H9 (cell line): ENCODE measurements at regions not wholly inside any gene's neighbourhood (a gene's known extent, or its start where the extent isn't known, plus 50 kb on each side); places are given as distances from the start of the nearest gene placed in this dataset.

Experiments used
- DNase-seq: peaks from one replicate; pipeline ENCODE4 v3.0.0-alpha.2; 2017
- H2AFZ ChIP-seq: one replicate; pipeline ENCODE4 v1.6.1; 2013; ENCODE audit warnings: mild to moderate bottlenecking, low read length, control low read depth, moderate library complexity
- H2AK5ac ChIP-seq: 2 replicates; pipeline ENCODE4 v1.6.1; 2013; ENCODE audit warnings: low read length, control low read depth, mixed read lengths; ENCODE audit not compliant: insufficient read length
- H2BK120ac ChIP-seq: one replicate; pipeline ENCODE4 v1.6.1; 2013; ENCODE audit warnings: low read depth, mild to moderate bottlenecking, low read length, control low read depth, inconsistent platforms; ENCODE audit not compliant: poor library complexity, severe bottlenecking
- H2BK12ac ChIP-seq: 2 replicates; pipeline ENCODE4 v1.6.1; 2013; ENCODE audit warnings: low read length, control low read depth, mixed read lengths, low read depth; ENCODE audit not compliant: insufficient read length
- H2BK15ac ChIP-seq: 2 replicates; pipeline ENCODE4 v1.6.1; 2013; ENCODE audit warnings: low read depth, low read length, control low read depth
- H2BK20ac ChIP-seq: one replicate; pipeline ENCODE4 v1.6.1; 2013; ENCODE audit warnings: low read depth, mild to moderate bottlenecking, low read length, control low read depth, inconsistent platforms; ENCODE audit not compliant: poor library complexity, severe bottlenecking
- H2BK5ac ChIP-seq: 2 replicates; pipeline ENCODE4 v1.6.1; 2013; ENCODE audit warnings: low read length, control low read depth, mixed read lengths; ENCODE audit not compliant: insufficient read length
- H3K14ac ChIP-seq: 2 replicates; pipeline ENCODE4 v1.6.1; 2013; ENCODE audit warnings: low read length, control low read depth; ENCODE audit not compliant: insufficient read depth
- H3K18ac ChIP-seq: 2 replicates; pipeline ENCODE4 v1.6.1; 2013; ENCODE audit warnings: low read depth, mild to moderate bottlenecking, mixed read lengths, low read length, control low read depth; ENCODE audit not compliant: insufficient read length
- H3K23ac ChIP-seq: 2 replicates; pipeline ENCODE4 v1.6.1; 2013; ENCODE audit warnings: low read length, control low read depth, mixed read lengths, low read depth; ENCODE audit not compliant: insufficient read length
- H3K23me2 ChIP-seq: 2 replicates; pipeline ENCODE4 v1.6.1; 2013; ENCODE audit warnings: low read depth, mild to moderate bottlenecking, mixed read lengths, low read length, control low read depth; ENCODE audit not compliant: insufficient read length, poor library complexity, severe bottlenecking
- H3K27ac ChIP-seq: 2 replicates; pipeline ENCODE4 v1.5.1; 2013; ENCODE audit warnings: low read length, control low read depth, mixed read lengths, low read depth; ENCODE audit not compliant: insufficient read length
- H3K27me3 ChIP-seq: 2 replicates; pipeline ENCODE4 v1.6.1; 2013; ENCODE audit warnings: low read length, control low read depth, inconsistent platforms; ENCODE audit not compliant: insufficient read depth
- H3K4ac ChIP-seq: 2 replicates; pipeline ENCODE4 v1.6.1; 2013; ENCODE audit warnings: low read depth, mild to moderate bottlenecking, control low read depth, inconsistent platforms, low read length, moderate library complexity
- H3K4me1 ChIP-seq: 2 replicates; pipeline ENCODE4 v1.6.1; 2013; ENCODE audit warnings: low read length, control low read depth, inconsistent platforms; ENCODE audit not compliant: insufficient read depth
- H3K4me2 ChIP-seq: 2 replicates; pipeline ENCODE4 v1.6.1; 2013; ENCODE audit warnings: low read length, control low read depth, mixed read lengths; ENCODE audit not compliant: insufficient read length, insufficient read depth
- H3K56ac ChIP-seq: 2 replicates; pipeline ENCODE4 v1.6.1; 2013; ENCODE audit warnings: low read depth, mild to moderate bottlenecking, mixed read lengths, low read length, control low read depth; ENCODE audit not compliant: insufficient read length
- H3K79me1 ChIP-seq: 2 replicates; pipeline ENCODE4 v1.6.1; 2013; ENCODE audit warnings: low read depth, mild to moderate bottlenecking, moderate library complexity, low read length, control low read depth, inconsistent platforms; ENCODE audit not compliant: insufficient read depth, poor library complexity, severe bottlenecking
- H3K79me2 ChIP-seq: 2 replicates; pipeline ENCODE4 v1.6.1; 2013; ENCODE audit warnings: low read length, control low read depth, inconsistent platforms; ENCODE audit not compliant: insufficient read depth
- H3K9ac ChIP-seq: 2 replicates; pipeline ENCODE4 v1.6.1; 2013; ENCODE audit warnings: low read length, control low read depth, mixed read lengths; ENCODE audit not compliant: insufficient read length; ENCODE audit errors: extremely low read depth
- H3K9me3 ChIP-seq: one replicate; pipeline ENCODE4 v1.6.1; 2013; ENCODE audit warnings: low read depth, low read length, inconsistent platforms; ENCODE audit not compliant: control insufficient read depth
- H3T11ph ChIP-seq: one replicate; pipeline ENCODE4 v1.6.1; 2013; ENCODE audit warnings: mild to moderate bottlenecking, low read length, control low read depth, inconsistent platforms
- H4K20me1 ChIP-seq: one replicate; pipeline ENCODE4 v1.6.1; 2013; ENCODE audit not compliant: control insufficient read depth, insufficient read length, insufficient read depth
- H4K5ac ChIP-seq: 2 replicates; pipeline ENCODE4 v1.6.1; 2013; ENCODE audit warnings: low read depth, mild to moderate bottlenecking, mixed read lengths, low read length, control low read depth; ENCODE audit not compliant: insufficient read length
- H4K8ac ChIP-seq: replicated peaks from 2 replicates; pipeline ENCODE4 v1.6.1; 2013; ENCODE audit warnings: low read length, control low read depth, mixed read lengths, low read depth; ENCODE audit not compliant: insufficient read length
- H4K91ac ChIP-seq: 2 replicates; pipeline ENCODE4 v1.6.1; 2013; ENCODE audit warnings: low read depth, mild to moderate bottlenecking, moderate library complexity, mixed read lengths, low read length, control low read depth; ENCODE audit not compliant: insufficient read length
- H3K27ac Mint-ChIP-seq, 3 experiments: 2 replicates in 2 of 3; 3 replicates in 1 of 3; pipeline ENCODE4 v1.8.0; 2020 to 2021; ENCODE audit warnings: mixed read lengths in 3 of 3, mild to moderate bottlenecking in 1 of 3, moderate library complexity in 1 of 3
- H3K27me3 Mint-ChIP-seq: 2 replicates; pipeline ENCODE4 v1.8.0; 2021; ENCODE audit warnings: low read depth, mild to moderate bottlenecking, moderate library complexity, mixed read lengths
- H3K36me3 Mint-ChIP-seq, 3 experiments: 2 replicates in 2 of 3; 3 replicates in 1 of 3; pipeline ENCODE4 v1.8.0; 2020 to 2021; ENCODE audit warnings: low read depth in 3 of 3, mixed read lengths in 3 of 3; ENCODE audit not compliant: insufficient read depth in 1 of 3
- H3K4me1 Mint-ChIP-seq, 2 experiments: 2 replicates each; pipeline ENCODE4 v1.8.0; 2020; ENCODE audit warnings: mixed read lengths in 2 of 2
- H3K4me3 Mint-ChIP-seq, 2 experiments: 2 replicates in 1 of 2; 3 replicates in 1 of 2; pipeline ENCODE4 v1.8.0; 2020 to 2021; ENCODE audit warnings: mild to moderate bottlenecking in 2 of 2, mixed read lengths in 2 of 2, moderate library complexity in 1 of 2
- H3K9me3 Mint-ChIP-seq, 2 experiments: 2 replicates in 1 of 2; 3 replicates in 1 of 2; pipeline ENCODE4 v1.8.0; 2020; ENCODE audit warnings: mild to moderate bottlenecking in 2 of 2, mixed read lengths in 2 of 2, moderate library complexity in 1 of 2
- WGBS: extraction: QIAGEN DNeasy Blood & Tissue Kit; methylation state at CpG from one replicate; pipeline ENCODE4 v1.1.7; 2013; ENCODE audit warnings: missing lambda C conversion rate, low lambda C conversion rate, mixed read lengths; ENCODE audit not compliant: insufficient read length; ENCODE audit errors: extremely low coverage; 5-methylcytosine and 5-hydroxymethylcytosine counted together
- TF ChIP-seq, protein P1 (sequence below): fragments of 200-600 bp; sonication (generic); conservative IDR thresholded peaks from 3 replicates; pipeline ENCODE4 v1.8.0; 2021; ENCODE audit warnings: antibody characterized with exemption, mild to moderate bottlenecking

DNA sequence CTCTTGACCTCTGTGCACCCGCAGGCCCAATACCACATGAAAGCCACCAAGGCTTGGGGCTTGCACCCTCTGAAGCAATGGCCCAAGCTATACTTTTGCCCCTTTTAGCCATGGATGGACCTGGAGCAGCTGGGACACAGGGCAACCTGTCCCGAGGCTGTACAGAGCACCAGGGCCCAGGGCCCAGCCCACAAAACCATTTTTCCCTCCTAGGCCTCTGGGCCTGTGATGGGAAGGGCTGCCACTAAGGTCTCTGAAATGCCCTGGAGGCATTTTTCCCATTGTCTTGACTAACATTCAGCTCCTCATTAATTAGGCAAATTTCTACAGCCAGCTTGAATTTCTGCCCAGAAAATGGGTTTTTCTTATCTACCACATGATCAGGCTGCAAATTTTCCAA lies 79.9 kb upstream of the GABRA3 start:
- H3K18ac ChIP-seq = no peak overlapping the region
- no CpG with 5 or more reads among the region's 2 CpGs for WGBS
- no peaks in the 10 kb centered on the region for H3K4me1 ChIP-seq
- H3K9ac ChIP-seq = no peak overlapping the region
- no peak overlapping the region for H3K4me2 ChIP-seq
- no peaks in the 10 kb centered on the region for H3K4me1 Mint-ChIP-seq
- H3K23me2 ChIP-seq = no peaks in the 10 kb centered on the region
- no peak overlapping the region for H3K27ac ChIP-seq
- H2BK12ac ChIP-seq = no peak overlapping the region
- no peaks in the 10 kb centered on the region for H4K20me1 ChIP-seq
- no peak for DNase-seq
- H3K79me1 ChIP-seq = no peaks in the 10 kb centered on the region
- peaks cover 2% of the 10 kb centered on the region for H3K27me3 Mint-ChIP-seq
- H2BK5ac ChIP-seq = no peak overlapping the region
- H3K56ac ChIP-seq = no peak overlapping the region
- H3K23ac ChIP-seq = no peak overlapping the region
- no peak overlapping the region for H3K14ac ChIP-seq
- H3K27ac Mint-ChIP-seq = no peak overlapping the region
- H3T11ph ChIP-seq = no peak overlapping the region
- H2BK120ac ChIP-seq = no peak overlapping the region
- H3K4me3 Mint-ChIP-seq = no peak overlapping the region
- H3K9me3 ChIP-seq = peaks cover 28% of the 10 kb centered on the region
- H2BK15ac ChIP-seq = no peak overlapping the region
- no peak overlapping the region for H4K5ac ChIP-seq
- no peak overlapping the region for H4K91ac ChIP-seq
- H2AK5ac ChIP-seq = no peak overlapping the region
- H2AFZ ChIP-seq = no peak overlapping the region
- no peak overlapping the region for H2BK20ac ChIP-seq
- peaks cover 6 to 12% (median 6%) of the 10 kb centered on the region in 3 experiments for H3K36me3 Mint-ChIP-seq
- no peaks in the 10 kb centered on the region for H3K79me2 ChIP-seq
- no peaks in the 10 kb centered on the region for H3K27me3 ChIP-seq
- TF ChIP-seq, protein P1, sequence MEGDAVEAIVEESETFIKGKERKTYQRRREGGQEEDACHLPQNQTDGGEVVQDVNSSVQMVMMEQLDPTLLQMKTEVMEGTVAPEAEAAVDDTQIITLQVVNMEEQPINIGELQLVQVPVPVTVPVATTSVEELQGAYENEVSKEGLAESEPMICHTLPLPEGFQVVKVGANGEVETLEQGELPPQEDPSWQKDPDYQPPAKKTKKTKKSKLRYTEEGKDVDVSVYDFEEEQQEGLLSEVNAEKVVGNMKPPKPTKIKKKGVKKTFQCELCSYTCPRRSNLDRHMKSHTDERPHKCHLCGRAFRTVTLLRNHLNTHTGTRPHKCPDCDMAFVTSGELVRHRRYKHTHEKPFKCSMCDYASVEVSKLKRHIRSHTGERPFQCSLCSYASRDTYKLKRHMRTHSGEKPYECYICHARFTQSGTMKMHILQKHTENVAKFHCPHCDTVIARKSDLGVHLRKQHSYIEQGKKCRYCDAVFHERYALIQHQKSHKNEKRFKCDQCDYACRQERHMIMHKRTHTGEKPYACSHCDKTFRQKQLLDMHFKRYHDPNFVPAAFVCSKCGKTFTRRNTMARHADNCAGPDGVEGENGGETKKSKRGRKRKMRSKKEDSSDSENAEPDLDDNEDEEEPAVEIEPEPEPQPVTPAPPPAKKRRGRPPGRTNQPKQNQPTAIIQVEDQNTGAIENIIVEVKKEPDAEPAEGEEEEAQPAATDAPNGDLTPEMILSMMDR = no peak
- peaks cover 77 to 78% of the 10 kb centered on the region in 2 experiments for H3K9me3 Mint-ChIP-seq
- no peak overlapping the region for H3K4ac ChIP-seq
- no peak overlapping the region for H4K8ac ChIP-seq
